Naive B cell (primary cell): ENCODE measurements at regions not wholly inside any gene's neighbourhood (a gene's known extent, or its start where the extent isn't known, plus 50 kb on each side); places are given as distances from the start of the nearest gene placed in this dataset.
"Not testable (repeated sequence)": the region's sequence is repeated elsewhere in the genome, so short reads cannot be mapped to it uniquely, and the experiment has no call there.

ENCODE experiments used
- ATAC-seq, 2 donors: fragments of 150-1000 bp; cut with Tn5 transposase; 2 replicates each; pipeline ENCODE4 v1.10.0; 2021; ENCODE audit warnings: low read depth in 2 of 2, mild to moderate bottlenecking in 2 of 2, moderate library complexity in 2 of 2
- DNase-seq: peaks from one replicate; pipeline ENCODE4 v3.0.0; 2022
- H3K27ac Mint-ChIP-seq, 6 donors: one replicate each; pipeline ENCODE4 v1.8.0; 2020 to 2022; ENCODE audit warnings: mild to moderate bottlenecking in 6 of 6, mixed read lengths in 6 of 6, moderate library complexity in 5 of 6, inconsistent platforms in 2 of 6
- H3K27me3 Mint-ChIP-seq, 3 donors: one replicate each; pipeline ENCODE4 v1.8.0; 2021 to 2022; ENCODE audit warnings: mixed read lengths in 3 of 3, mild to moderate bottlenecking in 1 of 3
- H3K36me3 Mint-ChIP-seq, 2 donors: one replicate each; pipeline ENCODE4 v1.8.0; 2020 to 2022; ENCODE audit warnings: mixed read lengths in 2 of 2, inconsistent platforms in 1 of 2, mild to moderate bottlenecking in 1 of 2
- H3K4me1 Mint-ChIP-seq, 3 donors: one replicate each; pipeline ENCODE4 v1.8.0; 2020 to 2022; ENCODE audit warnings: mixed read lengths in 3 of 3, inconsistent platforms in 1 of 3, mild to moderate bottlenecking in 1 of 3, moderate library complexity in 1 of 3
- H3K4me3 Mint-ChIP-seq, 8 donors: one replicate each; pipeline ENCODE4 v1.8.0; 2020 to 2022; ENCODE audit warnings: mild to moderate bottlenecking in 8 of 8, mixed read lengths in 8 of 8, moderate library complexity in 8 of 8, inconsistent platforms in 2 of 8
- H3K9me3 Mint-ChIP-seq, 7 donors: one replicate each; pipeline ENCODE4 v1.8.0; 2020 to 2022; ENCODE audit warnings: mixed read lengths in 7 of 7, mild to moderate bottlenecking in 5 of 7, inconsistent platforms in 2 of 7, moderate library complexity in 1 of 7

DNA sequence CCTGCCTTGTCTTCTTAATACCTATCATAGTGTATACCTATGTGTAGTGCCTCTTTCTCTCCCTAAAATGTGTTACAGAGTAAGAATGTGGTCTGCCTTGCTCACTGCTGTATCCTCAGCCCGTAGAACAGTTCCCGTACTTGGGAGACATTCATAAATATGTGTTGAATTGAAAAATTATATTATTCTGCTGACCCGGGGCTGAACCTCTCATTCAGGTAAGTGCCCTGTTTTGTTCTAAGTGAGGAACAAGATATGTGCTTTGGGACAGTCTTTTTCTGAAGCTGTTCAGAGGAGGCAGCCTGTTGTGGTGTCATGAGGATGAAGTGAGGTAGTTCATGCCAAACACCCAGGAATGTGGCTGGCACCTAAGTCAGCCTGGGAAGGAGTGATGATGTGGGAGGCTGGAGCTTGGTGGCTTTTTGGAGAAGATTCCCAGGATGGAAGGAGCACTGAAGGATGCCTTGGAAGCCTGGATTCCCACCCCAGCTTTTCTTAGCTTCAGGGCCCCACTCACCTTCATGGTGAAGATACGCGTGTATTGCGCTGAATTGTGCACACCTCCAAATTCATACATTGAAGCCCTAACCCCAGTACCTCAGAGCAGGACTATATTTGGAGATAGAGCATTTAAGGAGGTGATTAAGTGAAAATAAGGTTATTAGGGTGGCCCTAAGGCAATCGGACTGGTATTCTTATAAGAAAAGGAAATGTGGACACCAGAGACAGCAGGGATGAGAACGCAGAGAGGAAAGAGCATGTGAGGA is 166.3 kb downstream of the DDX1 start:
- H3K4me1 Mint-ChIP-seq: no peaks in the 10 kb centered on the region
- no peaks in the 10 kb centered on the region for H3K36me3 Mint-ChIP-seq
- ATAC-seq (no peak), DNase-seq (no peak)
- H3K27me3 Mint-ChIP-seq: peaks cover 4 to 13% (median 8%) of the 10 kb centered on the region in 3 donors
- peaks cover 2 to 7% (median 4%) of the 10 kb centered on the region in 7 donors for H3K9me3 Mint-ChIP-seq
- H3K4me3 Mint-ChIP-seq: no peak overlapping the region
- no peak overlapping the region for H3K27ac Mint-ChIP-seq

DNA sequence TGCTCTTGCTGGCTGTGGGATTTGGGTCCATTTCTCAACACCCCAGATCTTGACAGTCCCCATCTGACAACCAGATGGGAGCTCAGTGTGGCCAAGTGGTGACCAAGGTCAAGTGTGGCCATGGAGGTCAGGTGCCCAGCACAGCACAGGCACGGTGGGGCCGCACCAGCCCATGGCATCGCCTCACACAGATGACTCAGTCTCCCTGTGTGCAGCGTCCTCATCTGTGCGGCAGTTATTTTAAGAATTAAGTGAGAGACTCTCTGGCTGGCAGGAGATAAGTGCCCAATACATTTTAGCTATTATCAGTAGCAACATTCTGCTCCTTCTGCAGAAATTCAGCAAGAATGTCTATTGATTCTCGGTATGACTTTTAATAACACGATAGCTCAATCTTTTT is 167.2 kb downstream of the DDX1 start:
- H3K36me3 Mint-ChIP-seq: no peaks in the 10 kb centered on the region
- no peak overlapping the region for H3K4me3 Mint-ChIP-seq
- H3K4me1 Mint-ChIP-seq: no peaks in the 10 kb centered on the region
- ATAC-seq (no peak), DNase-seq (no peak)
- peaks cover 4 to 13% (median 8%) of the 10 kb centered on the region in 3 donors for H3K27me3 Mint-ChIP-seq
- H3K9me3 Mint-ChIP-seq: peaks cover 2 to 7% (median 4%) of the 10 kb centered on the region in 7 donors
- no peak overlapping the region for H3K27ac Mint-ChIP-seq

DNA sequence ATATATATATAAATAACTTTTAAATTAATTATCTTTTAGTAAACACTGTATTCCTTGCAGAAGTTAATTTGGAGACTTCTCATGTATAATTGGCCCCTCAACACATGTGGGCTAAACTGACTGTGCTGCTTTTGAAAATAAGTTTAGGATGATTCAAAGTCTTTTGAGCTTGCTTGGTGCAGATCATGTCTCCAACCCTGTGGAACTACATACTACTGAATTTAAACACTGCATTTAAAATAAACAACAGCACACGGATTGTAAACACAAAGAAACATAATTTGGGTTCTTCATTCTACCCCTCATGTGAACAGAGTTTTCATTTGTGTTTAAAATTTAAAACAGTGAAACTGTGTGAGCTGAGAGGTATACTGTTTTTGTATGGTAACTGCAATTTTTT is 167.7 kb downstream of the DDX1 start:
- H3K4me1 Mint-ChIP-seq: no peaks in the 10 kb centered on the region
- DNase-seq (no peak), ATAC-seq (no peak)
- peaks cover 2 to 7% (median 4%) of the 10 kb centered on the region in 7 donors for H3K9me3 Mint-ChIP-seq
- H3K27me3 Mint-ChIP-seq: peaks cover 4 to 13% (median 8%) of the 10 kb centered on the region in 3 donors
- H3K27ac Mint-ChIP-seq: no peak overlapping the region
- H3K4me3 Mint-ChIP-seq: no peak overlapping the region
- no peaks in the 10 kb centered on the region for H3K36me3 Mint-ChIP-seq

DNA sequence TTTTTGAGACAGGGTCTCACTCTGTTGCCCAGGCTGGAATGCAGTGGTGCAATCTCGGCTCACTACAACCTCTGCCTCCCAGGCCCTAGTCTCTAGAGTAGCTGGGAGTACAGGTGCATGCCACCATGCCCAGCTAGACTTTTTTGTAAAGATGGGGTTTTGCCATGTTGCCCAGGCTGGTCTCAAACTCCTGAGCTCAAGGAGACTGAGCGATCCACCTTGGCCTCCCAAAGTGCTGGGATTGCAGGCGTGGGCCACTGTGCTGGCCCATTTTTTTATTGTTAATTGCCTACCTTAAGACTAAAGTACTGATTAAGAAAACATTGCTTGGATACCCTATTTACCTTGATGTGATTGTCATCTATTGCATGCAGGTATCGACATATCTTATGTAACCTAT is 168.1 kb downstream of the DDX1 start:
- DNase-seq, H3K27ac Mint-ChIP-seq, H3K4me1 Mint-ChIP-seq, ATAC-seq, H3K36me3 Mint-ChIP-seq, H3K4me3 Mint-ChIP-seq, H3K9me3 Mint-ChIP-seq: not testable (repeated sequence)
- peaks cover 4 to 13% (median 8%) of the 10 kb centered on the region in 3 donors for H3K27me3 Mint-ChIP-seq

DNA sequence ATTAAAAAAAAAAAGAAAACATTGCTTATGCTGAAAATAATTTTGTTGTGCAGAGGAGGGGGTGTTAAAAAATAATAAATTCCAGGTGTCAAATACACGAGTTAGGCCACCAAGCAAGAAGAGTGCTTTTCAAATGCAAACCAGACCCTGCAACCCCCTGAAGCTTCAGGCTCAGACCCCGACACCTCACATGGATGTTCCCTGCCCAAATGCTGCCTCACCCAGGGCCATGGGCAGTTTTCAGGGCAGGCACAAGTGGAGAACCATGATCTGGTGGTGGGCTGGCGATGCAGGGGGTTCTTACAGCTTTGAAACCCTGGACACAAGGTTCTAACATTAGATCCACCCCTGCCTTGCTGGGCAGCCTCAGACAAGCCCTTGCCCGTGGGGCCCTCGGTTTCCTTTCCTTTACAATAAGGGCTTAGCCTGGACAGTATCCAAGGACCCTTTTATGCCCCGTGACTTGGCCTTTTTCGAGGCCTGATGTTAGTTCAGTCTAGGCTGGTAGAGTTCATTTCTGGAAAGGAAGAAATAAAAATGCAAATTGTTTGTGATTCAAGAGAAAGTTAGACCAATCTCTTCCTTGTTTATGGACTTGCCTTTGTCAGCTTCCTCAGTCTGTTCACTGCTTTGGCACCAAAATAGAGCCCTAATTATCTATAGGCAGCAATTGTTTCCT is 168.7 kb downstream of the DDX1 start:
- no peaks in the 10 kb centered on the region for H3K36me3 Mint-ChIP-seq
- peaks cover 4 to 8% (median 8%) of the 10 kb centered on the region in 3 donors for H3K27me3 Mint-ChIP-seq
- ATAC-seq: no peak
- H3K4me3 Mint-ChIP-seq: no peak overlapping the region
- DNase-seq: no peak
- H3K4me1 Mint-ChIP-seq: no peaks in the 10 kb centered on the region
- peaks cover under 1 to 7% (median 2%) of the 10 kb centered on the region in 7 donors for H3K9me3 Mint-ChIP-seq
- no peak overlapping the region for H3K27ac Mint-ChIP-seq

DNA sequence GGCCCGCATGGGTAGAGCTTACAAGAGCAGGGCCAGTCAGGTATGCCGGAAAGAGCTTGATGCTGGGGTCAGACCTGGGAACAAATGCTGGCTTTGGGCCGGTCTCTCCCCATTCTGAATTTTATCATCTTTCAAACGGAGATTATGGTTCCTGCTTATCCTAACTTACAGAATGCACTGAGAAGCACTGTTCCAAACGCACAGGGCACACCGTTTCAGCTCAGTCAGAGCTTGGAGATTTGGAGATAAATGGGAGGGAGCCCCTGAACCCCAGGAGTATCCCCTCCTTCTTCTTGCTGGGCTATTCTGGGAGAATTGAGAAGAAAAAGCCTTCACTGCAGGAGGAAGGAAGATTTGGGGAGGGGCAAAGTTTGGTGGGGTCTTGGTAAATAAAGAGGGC is 169.4 kb downstream of the DDX1 start:
- Mint-ChIP-seq H3K27ac (no peak overlapping the region), H3K4me3 (no peak overlapping the region), H3K4me1 (no peaks in the 10 kb centered on the region), H3K27me3 (peaks cover 4 to 8% (median 7%) of the 10 kb centered on the region in 3 donors), H3K9me3 (peaks cover 0 to 7% (median 2%) of the 10 kb centered on the region in 7 donors), H3K36me3 (no peaks in the 10 kb centered on the region)
- ATAC-seq (no peak), DNase-seq (no peak)

DNA sequence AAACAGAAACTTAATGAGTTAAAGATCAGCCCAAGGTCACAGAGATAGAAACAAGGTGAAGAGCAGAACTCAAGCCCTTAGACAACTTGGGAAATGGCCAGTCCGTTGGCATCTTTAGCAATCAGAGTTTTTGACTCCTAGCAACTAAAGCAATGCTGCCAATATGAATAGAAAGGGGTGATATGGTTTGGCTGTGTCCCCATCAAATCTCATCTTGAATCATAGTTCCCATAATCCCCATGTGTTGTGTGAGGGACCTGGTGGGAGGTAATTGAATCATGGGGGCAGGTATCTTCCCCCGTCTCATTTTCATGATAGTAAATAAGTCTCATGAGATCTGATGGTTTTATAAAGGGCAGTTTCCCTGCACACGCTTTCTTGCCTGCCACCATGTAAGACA is 170.2 kb downstream of the DDX1 start:
- Mint-ChIP-seq H3K4me3 (no peak overlapping the region), H3K4me1 (no peaks in the 10 kb centered on the region), H3K36me3 (no peaks in the 10 kb centered on the region), H3K9me3 (peaks cover 0 to 4% (median 2%) of the 10 kb centered on the region in 7 donors), H3K27ac (no peak overlapping the region), H3K27me3 (peaks cover 4 to 8% (median 7%) of the 10 kb centered on the region in 3 donors)
- no peak for DNase-seq
- no peak for ATAC-seq

DNA sequence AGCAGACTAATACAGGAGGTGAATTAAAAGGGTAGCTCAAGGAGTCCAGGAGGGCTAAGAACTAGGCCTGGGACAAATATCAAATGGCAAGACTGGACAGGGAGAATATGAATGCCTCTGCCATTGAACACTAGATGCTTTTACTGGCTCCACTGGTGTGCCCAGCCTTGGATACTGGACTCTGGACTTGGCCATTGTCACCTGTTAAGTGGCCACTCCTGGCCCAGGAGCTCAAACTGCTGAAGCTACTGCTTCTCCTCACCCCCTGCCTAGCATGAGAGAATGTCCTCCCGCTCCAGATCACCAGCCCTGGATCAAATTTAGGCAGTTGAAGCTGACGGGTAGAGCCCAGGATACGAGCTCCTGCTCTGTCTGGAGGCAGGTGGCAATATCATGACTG is 170.8 kb downstream of the DDX1 start:
- Mint-ChIP-seq H3K4me1 (no peaks in the 10 kb centered on the region), H3K36me3 (no peaks in the 10 kb centered on the region), H3K27ac (no peak overlapping the region), H3K27me3 (peaks cover 4 to 8% (median 7%) of the 10 kb centered on the region in 3 donors), H3K9me3 (peaks cover 0 to 4% (median 2%) of the 10 kb centered on the region in 7 donors), H3K4me3 (no peak overlapping the region)
- ATAC-seq (no peak), DNase-seq (no peak)

DNA sequence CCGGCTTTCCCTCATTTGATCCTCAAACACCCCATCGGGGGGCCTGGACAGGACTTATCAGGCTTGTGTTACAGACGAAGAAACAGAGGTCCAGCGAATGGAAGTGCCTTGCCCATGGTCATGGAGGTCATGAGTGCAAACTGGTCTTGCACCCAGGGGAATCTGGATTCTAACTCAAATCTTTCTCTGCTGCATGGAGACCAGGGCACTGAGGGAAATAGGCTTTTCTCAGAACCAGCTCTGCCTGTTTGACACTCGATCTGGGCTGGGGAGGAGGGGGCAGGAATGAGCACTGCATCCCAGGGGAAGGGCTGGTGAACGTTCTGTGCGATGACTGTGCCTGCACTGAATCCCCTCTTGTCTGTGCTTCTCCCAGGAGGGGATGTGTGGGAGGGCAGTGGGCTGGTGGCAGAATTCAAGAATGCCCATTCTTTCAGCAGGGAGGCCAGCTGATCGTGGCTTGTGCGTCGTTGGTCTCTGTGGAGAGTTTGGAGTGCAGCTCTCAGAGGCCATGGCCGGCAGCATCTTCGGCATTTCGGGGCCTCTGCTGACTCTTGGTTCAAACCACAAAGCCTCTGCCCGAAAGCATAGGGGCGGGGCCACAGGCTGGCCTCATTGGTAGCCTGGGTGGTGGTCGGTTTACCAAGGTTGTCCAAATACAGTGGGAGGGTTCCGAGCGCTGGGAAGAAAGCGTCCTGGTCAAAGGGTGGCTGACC is 171.6 kb downstream of the DDX1 start:
- H3K4me3 Mint-ChIP-seq: no peak overlapping the region
- H3K9me3 Mint-ChIP-seq: peaks cover 0 to 4% (median 0%) of the 10 kb centered on the region in 7 donors
- peaks cover 4 to 17% (median 6%) of the 10 kb centered on the region in 3 donors for H3K27me3 Mint-ChIP-seq
- ATAC-seq: no peak
- no peaks in the 10 kb centered on the region for H3K36me3 Mint-ChIP-seq
- no peaks in the 10 kb centered on the region for H3K4me1 Mint-ChIP-seq
- peak overlapping the region in 1 of 6 donors; percentile 41 for H3K27ac Mint-ChIP-seq
- no peak for DNase-seq

DNA sequence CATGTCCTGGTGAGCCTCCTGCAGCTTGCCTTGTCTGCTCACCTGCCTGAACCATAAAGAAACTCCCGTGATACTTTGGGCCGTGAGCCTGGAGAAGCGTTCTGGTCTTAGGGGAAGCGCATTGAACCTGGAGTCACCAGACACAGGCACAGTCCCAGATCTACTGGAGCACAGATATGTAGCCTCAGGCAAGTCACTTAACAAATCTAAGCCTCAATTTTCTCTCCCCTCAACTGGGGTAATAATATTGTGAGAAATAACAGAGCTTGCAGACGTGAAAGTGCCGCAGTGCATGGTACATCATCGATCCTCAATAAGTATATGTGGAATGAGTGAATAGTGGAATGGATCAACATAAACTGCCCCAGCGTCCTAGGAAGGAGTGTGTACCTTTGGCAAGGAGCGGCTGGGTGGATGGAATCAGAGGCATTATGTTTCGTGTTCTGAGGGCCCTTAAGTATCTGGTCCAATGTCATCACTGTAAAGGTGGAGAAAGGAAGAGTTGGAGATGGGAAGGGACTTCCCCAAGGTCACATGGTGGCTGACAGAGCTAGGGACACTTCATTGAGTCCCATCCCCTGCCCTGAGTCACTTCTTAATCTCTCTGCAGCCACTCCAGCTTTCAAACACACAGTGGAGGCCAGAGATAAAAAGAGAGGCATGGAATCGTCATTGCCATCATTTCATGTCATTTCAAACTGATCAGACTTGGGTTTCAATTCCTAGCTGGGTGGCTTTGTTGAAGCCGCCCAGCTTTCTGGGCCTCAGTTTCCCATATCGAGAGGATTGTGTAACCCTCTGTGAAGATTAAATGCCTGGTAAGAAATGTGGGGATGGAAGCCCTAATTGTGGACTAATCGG is 172.4 kb downstream of the DDX1 start:
- H3K4me3 Mint-ChIP-seq: no peak overlapping the region

DNA sequence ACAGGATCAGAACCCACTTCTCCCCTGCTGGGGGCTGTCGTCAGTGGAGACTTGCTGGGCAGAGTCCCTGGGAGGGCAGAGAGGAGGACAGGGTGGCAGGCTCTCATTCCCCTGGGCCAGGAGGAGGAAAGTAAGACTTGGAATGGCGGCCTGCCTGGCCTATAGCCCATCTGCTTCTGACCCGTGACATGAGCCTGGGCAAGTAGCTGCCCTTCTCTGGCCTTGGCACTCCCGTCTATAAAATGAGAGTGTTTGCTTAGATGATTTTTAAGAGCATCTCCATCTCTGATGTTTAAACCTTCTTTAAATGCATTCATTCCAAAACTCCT is 173.0 kb downstream of the DDX1 start:
- Mint-ChIP-seq H3K27me3 (peaks cover 0 to 18% (median 4%) of the 10 kb centered on the region in 3 donors), H3K4me1 (no peaks in the 10 kb centered on the region), H3K4me3 (no peak overlapping the region), H3K9me3 (peaks cover 0 to 4% (median 0%) of the 10 kb centered on the region in 7 donors), H3K27ac (no peak overlapping the region), H3K36me3 (no peaks in the 10 kb centered on the region)
- ATAC-seq (no peak), DNase-seq (no peak)

More for the DNA sequence above, 172.4 kb downstream of the DDX1 start:
- ATAC-seq: no peak
- no peak for DNase-seq
- Mint-ChIP-seq H3K9me3 (peaks cover 0 to 4% (median 0%) of the 10 kb centered on the region in 7 donors), H3K4me1 (no peaks in the 10 kb centered on the region), H3K36me3 (no peaks in the 10 kb centered on the region), H3K27me3 (peaks cover 0 to 18% (median 4%) of the 10 kb centered on the region in 3 donors), H3K27ac (no peak overlapping the region)

DNA sequence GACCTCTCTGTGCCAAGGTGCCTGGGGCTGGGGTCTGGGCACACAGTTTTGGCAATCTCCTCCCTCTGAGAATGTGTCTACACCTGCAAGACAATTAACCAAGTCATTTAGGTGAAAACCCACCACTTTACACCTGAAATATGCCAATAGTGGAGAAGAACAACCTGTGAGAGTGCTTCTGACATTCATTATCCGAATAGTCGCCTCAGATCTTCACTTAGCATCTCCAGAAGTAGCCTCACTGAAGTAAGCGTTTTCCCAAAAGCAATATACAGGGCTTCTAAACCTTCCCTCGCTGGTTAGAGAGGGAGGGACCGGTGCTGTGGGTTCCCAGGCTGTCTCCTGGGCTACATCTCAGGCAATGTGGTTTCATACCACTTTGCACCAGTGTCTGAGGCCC is 173.5 kb downstream of the DDX1 start:
- H3K36me3 Mint-ChIP-seq: no peaks in the 10 kb centered on the region
- H3K4me3 Mint-ChIP-seq: no peak overlapping the region
- DNase-seq (no peak), ATAC-seq (no peak)
- peaks cover 0 to 18% (median 4%) of the 10 kb centered on the region in 3 donors for H3K27me3 Mint-ChIP-seq
- H3K9me3 Mint-ChIP-seq: peaks cover 0 to 4% (median 0%) of the 10 kb centered on the region in 7 donors
- H3K27ac Mint-ChIP-seq: no peak overlapping the region
- H3K4me1 Mint-ChIP-seq: no peaks in the 10 kb centered on the region
